ENCODE measurements at regions not wholly inside any gene's neighbourhood (a gene's known extent, or its start where the extent isn't known, plus 50 kb on each side); places are given as distances from the start of the nearest gene placed in this dataset.

DNA sequence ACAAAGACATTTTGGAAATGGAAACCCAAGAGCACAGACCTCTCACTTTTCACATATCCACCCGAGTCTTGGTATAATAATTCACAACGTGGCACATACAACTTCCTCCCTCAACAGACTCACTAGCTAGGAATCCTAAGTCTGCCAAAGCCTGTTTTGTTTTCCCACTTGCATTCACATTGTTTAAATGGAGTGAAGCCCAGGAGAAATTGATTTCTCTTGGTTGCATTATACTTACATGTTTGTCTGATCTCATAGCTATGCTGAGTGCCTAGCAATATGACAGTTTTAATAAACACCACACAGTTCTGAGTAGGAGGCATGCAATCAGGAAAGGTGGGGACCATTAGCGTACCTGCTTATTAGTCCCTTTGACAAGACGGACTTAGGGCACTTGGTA is 348.6 kb upstream of the ADGRL4 start:
- TF ChIP-seq, protein P1, sequence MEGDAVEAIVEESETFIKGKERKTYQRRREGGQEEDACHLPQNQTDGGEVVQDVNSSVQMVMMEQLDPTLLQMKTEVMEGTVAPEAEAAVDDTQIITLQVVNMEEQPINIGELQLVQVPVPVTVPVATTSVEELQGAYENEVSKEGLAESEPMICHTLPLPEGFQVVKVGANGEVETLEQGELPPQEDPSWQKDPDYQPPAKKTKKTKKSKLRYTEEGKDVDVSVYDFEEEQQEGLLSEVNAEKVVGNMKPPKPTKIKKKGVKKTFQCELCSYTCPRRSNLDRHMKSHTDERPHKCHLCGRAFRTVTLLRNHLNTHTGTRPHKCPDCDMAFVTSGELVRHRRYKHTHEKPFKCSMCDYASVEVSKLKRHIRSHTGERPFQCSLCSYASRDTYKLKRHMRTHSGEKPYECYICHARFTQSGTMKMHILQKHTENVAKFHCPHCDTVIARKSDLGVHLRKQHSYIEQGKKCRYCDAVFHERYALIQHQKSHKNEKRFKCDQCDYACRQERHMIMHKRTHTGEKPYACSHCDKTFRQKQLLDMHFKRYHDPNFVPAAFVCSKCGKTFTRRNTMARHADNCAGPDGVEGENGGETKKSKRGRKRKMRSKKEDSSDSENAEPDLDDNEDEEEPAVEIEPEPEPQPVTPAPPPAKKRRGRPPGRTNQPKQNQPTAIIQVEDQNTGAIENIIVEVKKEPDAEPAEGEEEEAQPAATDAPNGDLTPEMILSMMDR (IDR thresholded peaks at IDR 0.05): no peak
- TF ChIP-seq POLR2A (IDR thresholded peaks at IDR 0.05): no peak

Data from right lobe of liver (tissue), 4 donors.